HL-60 (cell line): ENCODE measurements at regions not wholly inside any gene's neighbourhood (a gene's known extent, or its start where the extent isn't known, plus 50 kb on each side); places are given as distances from the start of the nearest gene placed in this dataset.

Experiments used
- SPI1 ChIP-seq: IDR thresholded peaks from 2 replicates; pipeline ENCODE4 v1.6.1; 2012; ENCODE audit warnings: low read depth, mild to moderate bottlenecking, borderline replicate concordance
- TF ChIP-seq, protein P1 (sequence below): IDR thresholded peaks from one replicate; pipeline ENCODE4 v1.5.1; 2011; ENCODE audit warnings: low read length, control low read depth, inconsistent platforms; ENCODE audit not compliant: insufficient read depth

DNA sequence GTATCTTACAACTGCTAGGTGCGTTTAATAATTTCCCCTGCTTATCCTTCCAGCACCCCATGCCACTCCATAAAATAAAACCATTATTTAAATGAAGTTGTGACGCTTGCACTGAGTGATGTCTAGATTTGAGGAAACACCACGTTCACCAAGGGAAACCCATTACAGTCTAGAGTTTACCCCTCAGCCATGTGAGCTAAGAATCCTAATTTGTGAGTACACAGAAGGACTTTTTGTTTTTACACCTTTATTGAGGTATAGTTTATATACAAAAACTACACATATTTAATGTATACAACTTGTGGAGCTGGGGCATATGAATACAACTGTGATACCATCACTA lies 326.8 kb downstream of the RAPGEF2 start:
- TF ChIP-seq, protein P1, sequence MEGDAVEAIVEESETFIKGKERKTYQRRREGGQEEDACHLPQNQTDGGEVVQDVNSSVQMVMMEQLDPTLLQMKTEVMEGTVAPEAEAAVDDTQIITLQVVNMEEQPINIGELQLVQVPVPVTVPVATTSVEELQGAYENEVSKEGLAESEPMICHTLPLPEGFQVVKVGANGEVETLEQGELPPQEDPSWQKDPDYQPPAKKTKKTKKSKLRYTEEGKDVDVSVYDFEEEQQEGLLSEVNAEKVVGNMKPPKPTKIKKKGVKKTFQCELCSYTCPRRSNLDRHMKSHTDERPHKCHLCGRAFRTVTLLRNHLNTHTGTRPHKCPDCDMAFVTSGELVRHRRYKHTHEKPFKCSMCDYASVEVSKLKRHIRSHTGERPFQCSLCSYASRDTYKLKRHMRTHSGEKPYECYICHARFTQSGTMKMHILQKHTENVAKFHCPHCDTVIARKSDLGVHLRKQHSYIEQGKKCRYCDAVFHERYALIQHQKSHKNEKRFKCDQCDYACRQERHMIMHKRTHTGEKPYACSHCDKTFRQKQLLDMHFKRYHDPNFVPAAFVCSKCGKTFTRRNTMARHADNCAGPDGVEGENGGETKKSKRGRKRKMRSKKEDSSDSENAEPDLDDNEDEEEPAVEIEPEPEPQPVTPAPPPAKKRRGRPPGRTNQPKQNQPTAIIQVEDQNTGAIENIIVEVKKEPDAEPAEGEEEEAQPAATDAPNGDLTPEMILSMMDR: no peak
- no peak for TF ChIP-seq SPI1
